ENCODE measurements at regions not wholly inside any gene's neighbourhood (a gene's known extent, or its start where the extent isn't known, plus 50 kb on each side); places are given as distances from the start of the nearest gene placed in this dataset.
A peak's percentile ranks its signal among the peaks of the same experiment; 100 is the strongest.

GRCh38 chr4:120156120-120156718, 89.6 kb upstream of the MAD2L1 start:
- peaks cover 2% of the 10 kb centered on the region for H3K27me3 ChIP-seq (ENCODE audit: control insufficient read depth, insufficient read depth, low read length)
- H3K36me3 ChIP-seq (ENCODE audit: control insufficient read depth, insufficient read depth, low read length) = no peaks in the 10 kb centered on the region
- no peak overlapping the region for H3K4me3 ChIP-seq (ENCODE audit: low read depth, low read length)
- FAIRE-seq (no peak), DNase-seq (ENCODE audit: low read depth) (peak; percentile 83)
- TF ChIP-seq CTCF (IDR thresholded peaks at IDR 0.05; ENCODE audit: insufficient read depth, low read length, severe bottlenecking) = peak; percentile 54

GRCh38 chr4:120155287-120155686, 88.6 kb upstream of the MAD2L1 start:
- Histone ChIP-seq H3K36me3 (ENCODE audit: control insufficient read depth, insufficient read depth, low read length) (no peaks in the 10 kb centered on the region), H3K4me3 (ENCODE audit: low read depth, low read length) (no peak overlapping the region), H3K27me3 (ENCODE audit: control insufficient read depth, insufficient read depth, low read length) (peaks cover 2% of the 10 kb centered on the region)
- no peak for TF ChIP-seq CTCF (IDR thresholded peaks at IDR 0.05; ENCODE audit: insufficient read depth, low read length, severe bottlenecking)
- FAIRE-seq (no peak), DNase-seq (ENCODE audit: low read depth) (peak; percentile 20)

DNA sequence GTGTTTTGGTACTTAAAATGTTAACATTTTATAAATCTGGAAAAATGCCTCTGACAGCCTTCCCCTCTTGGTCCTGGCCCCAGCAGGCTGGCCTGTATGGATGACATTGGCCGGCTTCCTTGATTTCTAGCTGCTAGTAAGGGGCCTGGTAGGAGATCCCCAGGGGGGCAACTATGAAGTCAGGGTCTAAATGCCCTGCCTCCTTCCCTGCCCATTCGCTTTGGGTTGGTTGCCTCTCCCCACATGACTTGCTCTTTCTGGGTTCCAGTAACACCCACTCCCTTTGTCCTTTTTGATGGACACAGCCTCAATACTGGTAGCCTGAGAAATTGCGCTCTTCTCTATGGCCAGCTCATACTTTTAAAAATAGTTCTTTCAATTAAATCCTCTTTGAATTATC, 78.0 kb upstream of the MAD2L1 start:
- DNase-seq (ENCODE audit: low read depth) (no peak), FAIRE-seq (no peak)
- Histone ChIP-seq H3K36me3 (ENCODE audit: control insufficient read depth, insufficient read depth, low read length) (no peaks in the 10 kb centered on the region), H3K4me3 (ENCODE audit: low read depth, low read length) (no peak overlapping the region), H3K27me3 (ENCODE audit: control insufficient read depth, insufficient read depth, low read length) (no peaks in the 10 kb centered on the region)
- TF ChIP-seq CTCF (IDR thresholded peaks at IDR 0.05; ENCODE audit: insufficient read depth, low read length, severe bottlenecking) = no peak

- TF ChIP-seq CTCF (IDR thresholded peaks at IDR 0.05; ENCODE audit: insufficient read depth, low read length, severe bottlenecking) = no peak
- no peaks in the 10 kb centered on the region for H3K36me3 ChIP-seq (ENCODE audit: control insufficient read depth, insufficient read depth, low read length)
- peak; percentile 50 for FAIRE-seq
Measured at GRCh38 chr4:120144041-120144440, 77.4 kb upstream of the MAD2L1 start.

GRCh38 chr4:120139392-120139791, 72.7 kb upstream of the MAD2L1 start:
- TF ChIP-seq CTCF (IDR thresholded peaks at IDR 0.05; ENCODE audit: insufficient read depth, low read length, severe bottlenecking) = no peak
- DNase-seq (ENCODE audit: low read depth) = peak; percentile 47
- FAIRE-seq = no peak
- Histone ChIP-seq H3K36me3 (ENCODE audit: control insufficient read depth, insufficient read depth, low read length) (no peaks in the 10 kb centered on the region), H3K4me3 (ENCODE audit: low read depth, low read length) (no peak overlapping the region), H3K27me3 (ENCODE audit: control insufficient read depth, insufficient read depth, low read length) (no peaks in the 10 kb centered on the region)

More at GRCh38 chr4:120144041-120144440, 77.4 kb upstream of the MAD2L1 start:
- no peak for DNase-seq (ENCODE audit: low read depth)
- H3K27me3 ChIP-seq (ENCODE audit: control insufficient read depth, insufficient read depth, low read length) = no peaks in the 10 kb centered on the region
- H3K4me3 ChIP-seq (ENCODE audit: low read depth, low read length) = no peak overlapping the region

GRCh38 chr4:120132935-120133334, 66.3 kb upstream of the MAD2L1 start:
- no peak for FAIRE-seq
- peak; percentile 45 for DNase-seq (ENCODE audit: low read depth)
- TF ChIP-seq CTCF (IDR thresholded peaks at IDR 0.05; ENCODE audit: insufficient read depth, low read length, severe bottlenecking) = no peak

More at GRCh38 chr4:120132935-120133334, 66.3 kb upstream of the MAD2L1 start:
- Histone ChIP-seq H3K4me3 (ENCODE audit: low read depth, low read length) (no peak overlapping the region), H3K36me3 (ENCODE audit: control insufficient read depth, insufficient read depth, low read length) (no peaks in the 10 kb centered on the region), H3K27me3 (ENCODE audit: control insufficient read depth, insufficient read depth, low read length) (no peaks in the 10 kb centered on the region)
